ENCODE measurements at regions not wholly inside any gene's neighbourhood (a gene's known extent, or its start where the extent isn't known, plus 50 kb on each side); places are given as distances from the start of the nearest gene placed in this dataset.

GRCh38 chr10:33125111-33125510, 167.1 kb upstream of the ITGB1 start:
- no peak overlapping the region for H3K4me2 ChIP-seq (ENCODE audit: control insufficient read depth, extremely low read depth, insufficient read depth, low read depth, low read length)
- H3K4me3 ChIP-seq (ENCODE audit: control insufficient read depth in 2 of 3, extremely low read depth in 1 of 3, insufficient read depth in 2 of 3, low read depth in 1 of 3, low read length in 3 of 3) = no peak overlapping the region
- no peak overlapping the region for H3K9ac ChIP-seq (ENCODE audit: control insufficient read depth, extremely low read depth, insufficient read depth, low read length)
- no peaks in the 10 kb centered on the region for H3K36me3 ChIP-seq (ENCODE audit: control insufficient read depth in 2 of 2, extremely low read depth in 1 of 2, insufficient read depth in 2 of 2, low read length in 2 of 2)
- peak overlapping the region; percentile 94 for H3K27ac ChIP-seq (ENCODE audit: control insufficient read depth, insufficient read depth, low read length)
- H4K20me1 ChIP-seq (ENCODE audit: control insufficient read depth, extremely low read depth, insufficient read depth, low read length) = no peaks in the 10 kb centered on the region
- no peaks in the 10 kb centered on the region for H3K79me2 ChIP-seq (ENCODE audit: control insufficient read depth, insufficient read depth, low read length)
- dilution Hi-C loops (cut with MboI; ENCODE audit: extremely low pct_ligation_motif_present, low sequenced_read_pairs) = no loop called here
- TF ChIP-seq, protein P1, sequence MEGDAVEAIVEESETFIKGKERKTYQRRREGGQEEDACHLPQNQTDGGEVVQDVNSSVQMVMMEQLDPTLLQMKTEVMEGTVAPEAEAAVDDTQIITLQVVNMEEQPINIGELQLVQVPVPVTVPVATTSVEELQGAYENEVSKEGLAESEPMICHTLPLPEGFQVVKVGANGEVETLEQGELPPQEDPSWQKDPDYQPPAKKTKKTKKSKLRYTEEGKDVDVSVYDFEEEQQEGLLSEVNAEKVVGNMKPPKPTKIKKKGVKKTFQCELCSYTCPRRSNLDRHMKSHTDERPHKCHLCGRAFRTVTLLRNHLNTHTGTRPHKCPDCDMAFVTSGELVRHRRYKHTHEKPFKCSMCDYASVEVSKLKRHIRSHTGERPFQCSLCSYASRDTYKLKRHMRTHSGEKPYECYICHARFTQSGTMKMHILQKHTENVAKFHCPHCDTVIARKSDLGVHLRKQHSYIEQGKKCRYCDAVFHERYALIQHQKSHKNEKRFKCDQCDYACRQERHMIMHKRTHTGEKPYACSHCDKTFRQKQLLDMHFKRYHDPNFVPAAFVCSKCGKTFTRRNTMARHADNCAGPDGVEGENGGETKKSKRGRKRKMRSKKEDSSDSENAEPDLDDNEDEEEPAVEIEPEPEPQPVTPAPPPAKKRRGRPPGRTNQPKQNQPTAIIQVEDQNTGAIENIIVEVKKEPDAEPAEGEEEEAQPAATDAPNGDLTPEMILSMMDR (optimal IDR thresholded peaks at IDR 0.05 in 1 of 3, IDR thresholded peaks at IDR 0.05 in 1 of 3, conservative IDR thresholded peaks at IDR 0.05 in 1 of 3; ENCODE audit: extremely low read depth in 1 of 3, insufficient read depth in 2 of 3, low read length in 3 of 3) = no peak
- no peak for TF ChIP-seq EZH2 (IDR thresholded peaks at IDR 0.05; ENCODE audit: low read length)
- H3K9me1 ChIP-seq (ENCODE audit: control insufficient read depth, extremely low read depth, insufficient read depth, low read length) = no peaks in the 10 kb centered on the region
- no peak for DNase-seq (ENCODE audit: low read depth, low spot score)
- no peaks in the 10 kb centered on the region for H3K9me3 ChIP-seq (ENCODE audit: control insufficient read depth, low read depth, low read length)
- no peak overlapping the region for H2AFZ ChIP-seq (ENCODE audit: control insufficient read depth, low read length)
- FAIRE-seq = no peak
- no peaks in the 10 kb centered on the region for H3K27me3 ChIP-seq (ENCODE audit: control insufficient read depth, extremely low read depth, insufficient read depth, low read length)
- peaks cover 44% of the 10 kb centered on the region for H3K4me1 ChIP-seq (ENCODE audit: control insufficient read depth, extremely low read depth, insufficient read depth, low read length)

DNA sequence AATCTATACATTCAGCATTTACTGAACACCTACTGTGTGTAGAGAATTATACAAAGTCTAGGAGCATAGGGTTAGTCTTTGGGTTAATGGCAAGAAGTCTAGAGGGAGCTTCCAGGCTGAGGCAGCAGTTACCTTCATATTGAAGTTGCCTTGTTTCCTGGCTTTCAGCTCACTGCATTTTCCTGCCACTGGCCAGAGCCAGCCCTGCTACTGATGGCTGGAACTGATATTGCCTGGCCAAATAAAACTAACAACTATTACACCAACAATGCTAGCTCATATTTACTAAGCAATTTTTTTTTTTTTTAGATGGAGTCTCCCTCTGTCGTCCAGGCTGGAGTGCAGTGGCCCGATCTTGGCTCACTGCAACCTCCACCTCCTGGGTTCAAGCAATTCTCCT, 165.7 kb upstream of the ITGB1 start:
- H3K9me1 ChIP-seq (ENCODE audit: control insufficient read depth, extremely low read depth, insufficient read depth, low read length) = no peaks in the 10 kb centered on the region
- no peak overlapping the region for H3K27ac ChIP-seq (ENCODE audit: control insufficient read depth, insufficient read depth, low read length)
- no peaks in the 10 kb centered on the region for H3K79me2 ChIP-seq (ENCODE audit: control insufficient read depth, insufficient read depth, low read length)
- dilution Hi-C loops (cut with MboI; ENCODE audit: extremely low pct_ligation_motif_present, low sequenced_read_pairs) = no loop called here
- H3K36me3 ChIP-seq (ENCODE audit: control insufficient read depth in 2 of 2, extremely low read depth in 1 of 2, insufficient read depth in 2 of 2, low read length in 2 of 2) = no peaks in the 10 kb centered on the region
- no peak overlapping the region for H3K4me3 ChIP-seq (ENCODE audit: control insufficient read depth in 2 of 3, extremely low read depth in 1 of 3, insufficient read depth in 2 of 3, low read depth in 1 of 3, low read length in 3 of 3)
- no peak overlapping the region for H2AFZ ChIP-seq (ENCODE audit: control insufficient read depth, low read length)
- no peaks in the 10 kb centered on the region for H3K27me3 ChIP-seq (ENCODE audit: control insufficient read depth, extremely low read depth, insufficient read depth, low read length)
- FAIRE-seq (peak; percentile 23), DNase-seq (ENCODE audit: low read depth, low spot score) (no peak)
- peaks cover 30% of the 10 kb centered on the region for H3K4me1 ChIP-seq (ENCODE audit: control insufficient read depth, extremely low read depth, insufficient read depth, low read length)
- no peak overlapping the region for H3K4me2 ChIP-seq (ENCODE audit: control insufficient read depth, extremely low read depth, insufficient read depth, low read depth, low read length)
- TF ChIP-seq EZH2 (IDR thresholded peaks at IDR 0.05; ENCODE audit: low read length) = no peak
- TF ChIP-seq, protein P1 (optimal IDR thresholded peaks at IDR 0.05 in 1 of 3, IDR thresholded peaks at IDR 0.05 in 1 of 3, conservative IDR thresholded peaks at IDR 0.05 in 1 of 3; ENCODE audit: extremely low read depth in 1 of 3, insufficient read depth in 2 of 3, low read length in 3 of 3) = no peak
- H3K9me3 ChIP-seq (ENCODE audit: control insufficient read depth, low read depth, low read length) = no peaks in the 10 kb centered on the region
- H4K20me1 ChIP-seq (ENCODE audit: control insufficient read depth, extremely low read depth, insufficient read depth, low read length) = no peaks in the 10 kb centered on the region
- H3K9ac ChIP-seq (ENCODE audit: control insufficient read depth, extremely low read depth, insufficient read depth, low read length) = no peak overlapping the region
